ENCODE measurements at regions not wholly inside any gene's neighbourhood (a gene's known extent, or its start where the extent isn't known, plus 50 kb on each side); places are given as distances from the start of the nearest gene placed in this dataset.
"Not testable (repeated sequence)": the region's sequence is repeated elsewhere in the genome, so short reads cannot be mapped to it uniquely, and the experiment has no call there.

DNA sequence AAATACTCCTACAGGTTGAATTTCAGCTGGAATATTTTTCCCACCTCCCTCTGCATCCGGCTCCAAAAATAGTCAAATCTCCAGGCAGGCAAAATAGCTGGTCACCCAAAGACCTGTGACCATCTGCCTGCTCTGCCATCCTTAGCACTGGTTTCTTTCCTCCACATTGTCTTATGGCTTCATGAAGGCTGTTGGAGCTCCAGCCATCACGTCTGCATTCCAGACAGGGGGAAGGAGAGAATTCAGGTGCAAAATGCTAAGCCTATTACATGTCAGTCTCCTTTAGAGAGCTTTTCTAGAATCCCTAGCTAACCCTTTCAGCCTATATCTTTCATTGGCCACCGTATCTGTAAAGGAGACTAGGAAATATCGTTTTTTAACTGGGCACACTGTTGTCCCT is 367.7 kb downstream of the BCL2L11 start:
- not testable (repeated sequence) for TF ChIP-seq EZH2phosphoT487 (IDR thresholded peaks at IDR 0.05; ENCODE audit: borderline replicate concordance, low read length)
- TF ChIP-seq, protein P1, sequence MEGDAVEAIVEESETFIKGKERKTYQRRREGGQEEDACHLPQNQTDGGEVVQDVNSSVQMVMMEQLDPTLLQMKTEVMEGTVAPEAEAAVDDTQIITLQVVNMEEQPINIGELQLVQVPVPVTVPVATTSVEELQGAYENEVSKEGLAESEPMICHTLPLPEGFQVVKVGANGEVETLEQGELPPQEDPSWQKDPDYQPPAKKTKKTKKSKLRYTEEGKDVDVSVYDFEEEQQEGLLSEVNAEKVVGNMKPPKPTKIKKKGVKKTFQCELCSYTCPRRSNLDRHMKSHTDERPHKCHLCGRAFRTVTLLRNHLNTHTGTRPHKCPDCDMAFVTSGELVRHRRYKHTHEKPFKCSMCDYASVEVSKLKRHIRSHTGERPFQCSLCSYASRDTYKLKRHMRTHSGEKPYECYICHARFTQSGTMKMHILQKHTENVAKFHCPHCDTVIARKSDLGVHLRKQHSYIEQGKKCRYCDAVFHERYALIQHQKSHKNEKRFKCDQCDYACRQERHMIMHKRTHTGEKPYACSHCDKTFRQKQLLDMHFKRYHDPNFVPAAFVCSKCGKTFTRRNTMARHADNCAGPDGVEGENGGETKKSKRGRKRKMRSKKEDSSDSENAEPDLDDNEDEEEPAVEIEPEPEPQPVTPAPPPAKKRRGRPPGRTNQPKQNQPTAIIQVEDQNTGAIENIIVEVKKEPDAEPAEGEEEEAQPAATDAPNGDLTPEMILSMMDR (IDR thresholded peaks at IDR 0.05; ENCODE audit: low read depth, low read length, poor library complexity, severe bottlenecking): not testable (repeated sequence)

Data from DOHH2 (cell line).